Right forelimb (tissue), 1 donor: ENCODE measurements at regions not wholly inside any gene's neighbourhood (a gene's known extent, or its start where the extent isn't known, plus 50 kb on each side); places are given as distances from the start of the nearest gene placed in this dataset.
A peak's percentile ranks its signal among the peaks of the same experiment; 100 is the strongest.

Source experiments
- DNase-seq: peaks from one replicate; pipeline ENCODE4 v3.0.0-alpha.2; 2018

DNA sequence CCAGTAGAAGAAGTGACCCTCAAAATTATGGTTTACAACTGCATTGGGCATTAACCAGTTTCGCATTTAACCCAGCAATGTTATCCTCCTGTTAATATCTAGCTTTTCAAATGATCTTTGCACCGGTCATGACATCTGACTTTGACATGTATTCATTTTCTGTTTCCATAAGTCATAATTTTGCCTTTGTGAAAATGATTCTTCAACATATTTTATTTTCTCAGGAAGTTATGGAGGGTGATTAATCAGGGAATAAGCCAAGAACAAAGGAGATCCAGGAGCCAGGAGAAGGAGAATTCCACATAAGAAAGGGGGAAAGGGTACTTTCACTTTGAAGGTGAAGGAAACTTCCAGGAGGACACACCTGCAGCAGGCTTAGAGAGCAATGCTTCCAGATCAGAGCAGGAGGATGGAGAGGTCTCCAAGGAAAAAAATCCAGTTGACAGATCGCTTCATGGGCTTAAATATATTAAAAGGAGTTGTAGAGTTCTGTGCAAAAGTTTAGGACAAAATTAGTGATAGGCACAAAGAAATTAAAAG is 92.1 kb upstream of the FAM3C start:
- no peak for DNase-seq

GRCh38 chr7:121486590-121486989 is 90.5 kb upstream of the FAM3C start:
- DNase-seq = no peak

GRCh38 chr7:121485467-121486243 is 89.5 kb upstream of the FAM3C start:
- DNase-seq = peak; percentile 75

- DNase-seq = no peak
Measured at GRCh38 chr7:121484089-121484763, 88.1 kb upstream of the FAM3C start.

GRCh38 chr7:121480566-121481335 is 84.6 kb upstream of the FAM3C start:
- no peak for DNase-seq

DNA sequence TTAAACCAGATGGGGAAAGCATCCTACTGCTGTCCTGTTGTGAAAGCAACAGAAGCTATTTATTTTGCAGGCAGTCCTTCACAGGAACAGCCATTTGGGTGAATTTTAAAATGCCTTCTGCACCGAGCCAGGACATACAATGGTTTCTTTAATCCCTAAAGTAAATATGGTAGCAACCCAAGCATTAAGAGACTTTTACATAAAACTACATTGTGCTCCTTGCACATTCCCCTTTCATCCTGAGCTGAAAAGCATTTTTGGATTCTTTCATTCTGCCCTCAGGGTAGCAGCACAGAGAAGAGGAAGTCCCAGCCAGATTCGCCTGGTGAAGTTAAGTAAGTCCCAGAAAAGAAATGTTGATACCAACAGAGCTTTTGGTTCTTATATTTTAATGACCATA is 84.0 kb upstream of the FAM3C start:
- DNase-seq = no peak

DNA sequence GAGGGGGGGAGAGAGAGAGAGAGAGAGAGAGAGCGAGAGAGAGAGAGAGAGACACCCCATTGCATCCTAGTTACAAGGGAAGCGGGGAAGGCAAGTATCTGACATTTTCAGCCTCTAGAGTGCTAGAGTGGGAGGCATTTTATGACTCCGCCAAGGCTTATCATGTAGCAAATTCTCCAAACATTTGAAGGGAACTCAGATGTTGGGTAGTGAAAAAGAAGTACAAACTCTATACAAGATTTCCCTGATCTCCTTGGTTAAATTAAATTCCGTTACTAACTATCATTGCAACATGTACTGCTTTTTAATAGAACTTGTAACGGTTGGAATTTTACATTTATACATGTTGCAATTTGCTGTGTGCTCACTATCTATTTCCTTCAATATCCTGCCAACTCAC is 83.4 kb upstream of the FAM3C start:
- DNase-seq = no peak

DNA sequence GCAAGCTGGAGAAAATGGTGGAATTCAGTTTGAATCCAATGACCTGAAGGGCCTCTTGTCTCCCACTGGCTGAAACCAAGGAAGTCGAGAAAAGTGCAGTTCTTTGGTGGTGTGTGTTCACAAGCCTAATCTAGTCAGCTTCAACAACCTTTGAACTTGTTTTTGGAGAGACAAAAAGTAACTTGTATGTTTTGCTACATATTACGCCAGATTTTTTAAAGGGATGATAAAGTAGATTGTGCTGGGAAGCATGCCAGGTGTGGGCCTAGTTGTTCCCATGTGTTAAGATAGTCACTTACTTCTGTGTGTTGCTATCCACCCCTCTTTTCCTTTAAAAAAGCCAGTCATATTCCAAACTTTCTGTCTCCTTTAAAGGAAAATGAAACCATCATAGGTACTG is 79.7 kb upstream of the FAM3C start:
- no peak for DNase-seq

DNA sequence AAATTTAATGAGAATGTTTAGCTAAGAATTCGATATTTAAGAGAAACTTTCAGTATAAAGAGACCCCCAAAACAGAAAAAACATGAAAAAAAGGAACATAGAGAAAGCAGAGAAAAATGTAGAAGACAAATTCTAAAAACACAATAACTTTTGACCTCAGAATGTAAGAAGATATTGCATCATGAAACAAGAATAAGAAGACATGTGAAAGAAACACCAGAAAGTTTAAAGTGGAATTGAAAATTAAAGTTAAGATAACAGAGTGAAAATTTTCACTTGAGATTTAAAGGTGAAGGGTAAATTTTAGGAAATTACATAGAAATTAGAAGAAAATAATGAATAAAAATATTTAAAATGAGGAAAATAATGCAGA is 78.2 kb upstream of the FAM3C start:
- no peak for DNase-seq

- no peak for DNase-seq
Measured at GRCh38 chr7:121473645-121474300, 77.7 kb upstream of the FAM3C start.

GRCh38 chr7:121466455-121466854 is 70.3 kb upstream of the FAM3C start:
- no peak for DNase-seq

- DNase-seq = no peak
Measured at GRCh38 chr7:121459148-121459547, 63.0 kb upstream of the FAM3C start.

DNA sequence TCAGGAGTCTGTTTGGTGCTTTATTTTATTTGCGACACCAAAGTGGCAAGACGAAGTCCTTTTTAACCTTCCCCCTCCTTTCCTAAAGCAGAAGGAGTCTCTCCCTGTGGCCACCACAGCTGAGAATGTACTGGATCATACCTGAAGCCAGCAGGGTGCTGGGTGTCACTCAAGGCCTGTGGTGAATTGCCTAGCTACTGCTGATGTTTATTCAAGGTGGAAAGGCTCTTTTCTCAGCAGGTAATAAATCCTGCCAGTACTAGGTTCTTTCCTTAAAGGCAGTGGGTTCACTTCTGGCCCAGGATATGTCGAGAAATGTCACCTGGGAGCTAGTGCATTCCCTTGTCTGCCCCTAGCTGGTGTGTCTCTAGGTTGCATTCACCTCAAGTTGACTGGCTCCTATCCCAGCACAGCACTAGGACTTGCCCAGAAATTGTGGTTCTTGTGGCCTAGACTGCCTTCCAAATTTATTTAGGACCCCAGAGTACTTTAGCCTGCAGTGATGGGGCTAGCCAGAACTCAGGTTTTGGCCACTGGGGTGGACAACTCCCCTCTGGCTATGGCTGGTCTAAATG is 60.8 kb upstream of the FAM3C start:
- DNase-seq = no peak

DNA sequence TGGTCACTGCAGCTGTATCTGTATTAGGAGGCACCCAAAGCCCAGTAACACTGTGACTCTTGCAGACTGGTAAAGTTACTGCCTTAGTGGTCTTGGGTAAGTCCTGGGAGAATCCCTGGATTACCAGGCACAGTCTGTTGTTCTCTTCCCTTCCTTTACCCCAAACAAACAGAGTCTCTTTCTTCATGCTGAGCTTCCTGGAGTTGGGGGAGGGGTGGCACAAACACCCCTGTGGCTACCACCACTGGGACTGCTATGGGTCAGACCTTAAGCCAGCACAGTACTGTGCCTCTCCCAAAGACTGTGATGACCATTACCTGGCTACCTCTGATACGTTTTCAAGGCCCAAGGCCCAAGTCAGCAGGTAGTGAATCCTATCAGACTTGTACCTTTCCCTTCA is 59.9 kb upstream of the FAM3C start:
- DNase-seq = no peak

GRCh38 chr7:121452389-121452788 is 56.3 kb upstream of the FAM3C start:
- no peak for DNase-seq

GRCh38 chr7:121451367-121452094 is 55.4 kb upstream of the FAM3C start:
- no peak for DNase-seq

- no peak for DNase-seq
Measured at GRCh38 chr7:121450631-121451198, 54.6 kb upstream of the FAM3C start.

DNA sequence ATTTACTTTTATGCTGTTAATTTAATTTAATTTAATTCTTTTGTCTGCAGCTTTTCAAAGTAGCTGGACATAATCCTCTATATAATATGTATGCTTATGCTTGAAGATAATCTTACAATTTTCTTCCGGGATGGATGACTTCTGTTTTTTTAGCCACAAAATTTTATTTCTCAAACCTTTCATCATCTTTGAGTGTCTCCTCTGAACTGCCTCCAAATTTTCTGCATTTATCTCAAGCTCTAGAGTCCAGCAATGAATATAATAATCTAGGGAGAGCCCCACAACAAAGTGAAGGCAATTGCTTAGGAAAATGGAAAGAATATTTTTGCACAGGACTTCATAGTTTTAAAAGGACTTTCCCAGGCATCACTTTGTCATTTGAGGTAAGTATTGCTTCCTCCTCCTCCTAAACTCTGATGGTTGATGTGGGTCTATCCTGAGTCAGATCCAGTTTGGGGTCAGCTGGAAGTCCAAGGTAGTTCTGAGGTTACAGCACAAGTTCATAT is 53.7 kb upstream of the FAM3C start:
- DNase-seq = no peak

DNA sequence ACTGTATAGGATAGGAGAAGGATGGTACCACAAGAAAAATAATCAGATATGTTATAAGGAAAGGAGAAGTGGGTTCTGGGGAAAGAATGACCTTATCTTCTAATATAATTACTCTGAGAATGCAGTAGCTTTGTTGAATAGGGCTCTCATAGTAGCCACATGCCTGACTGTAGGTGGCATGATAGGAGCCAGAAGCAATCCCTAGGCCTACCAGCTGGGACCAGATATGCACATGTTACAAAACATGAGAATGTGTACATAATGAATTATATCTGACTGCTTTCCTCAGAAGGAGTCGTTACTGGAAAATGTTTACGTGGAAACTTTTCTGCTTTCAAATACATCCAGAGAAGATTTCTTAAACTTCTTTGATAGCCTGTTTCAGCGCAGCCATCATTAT is 53.2 kb upstream of the FAM3C start:
- no peak for DNase-seq

GRCh38 chr7:121448429-121448828 is 52.3 kb upstream of the FAM3C start:
- DNase-seq = no peak

DNA sequence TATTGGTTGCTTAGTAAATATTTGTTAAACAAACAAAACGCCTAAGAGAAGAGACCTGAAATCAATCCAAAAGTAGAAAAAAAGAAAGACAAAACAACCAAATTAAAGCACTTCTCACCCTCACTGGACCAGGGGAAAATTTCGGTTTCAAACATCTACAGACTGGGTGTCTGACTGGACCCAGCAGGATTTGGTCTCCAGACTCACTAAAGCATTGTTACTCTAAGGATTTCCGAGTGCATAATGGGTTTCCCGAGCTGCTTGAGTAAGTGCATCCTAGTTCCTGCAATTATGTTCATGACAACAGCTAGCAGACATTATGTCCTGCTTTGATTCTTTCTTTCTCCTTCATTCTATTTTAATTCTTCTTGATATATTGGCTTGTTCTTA is 51.8 kb upstream of the FAM3C start:
- DNase-seq = no peak
